WTC11 (cell line): ENCODE measurements at regions not wholly inside any gene's neighbourhood (a gene's known extent, or its start where the extent isn't known, plus 50 kb on each side); places are given as distances from the start of the nearest gene placed in this dataset.

Source experiments
- ATAC-seq: fragments of 200-7000 bp; cut with Tn5 transposase; 2 replicates; pipeline ENCODE4 v1.10.0; 2021; ENCODE audit warnings: mild to moderate bottlenecking, moderate library complexity
- CTCF ChIA-PET: fragments of 300-600 bp; sonication (Branson Sonifier 250); formaldehyde crosslinking; loops from one replicate; lab custom pipeline; 2021; ENCODE audit warnings: antibody characterized with exemption; lab: Charles Lee
- POLR2A ChIA-PET: fragments of 350-600 bp; sonication (Branson Sonifier 250); formaldehyde crosslinking; loops from one replicate; lab custom pipeline; 2021; ENCODE audit warnings: antibody characterized with exemption; lab: Charles Lee
- DNase-seq: peaks from one replicate; pipeline ENCODE4 v3.0.0; 2021; ENCODE audit warnings: low spot score
- H3K27ac Mint-ChIP-seq: 2 replicates; pipeline ENCODE4 v1.8.0; 2021; ENCODE audit warnings: mixed read lengths
- H3K27me3 Mint-ChIP-seq: 2 replicates; pipeline ENCODE4 v1.8.0; 2021; ENCODE audit warnings: low read depth, mild to moderate bottlenecking, moderate library complexity, mixed read lengths
- H3K36me3 Mint-ChIP-seq: 2 replicates; pipeline ENCODE4 v1.8.0; 2021; ENCODE audit warnings: mixed read lengths
- H3K4me1 Mint-ChIP-seq: 2 replicates; pipeline ENCODE4 v1.8.0; 2022; ENCODE audit warnings: mixed read lengths
- H3K4me3 Mint-ChIP-seq: 2 replicates; pipeline ENCODE4 v1.8.0; 2021; ENCODE audit warnings: mild to moderate bottlenecking, moderate library complexity, mixed read lengths
- H3K9me3 Mint-ChIP-seq: 2 replicates; pipeline ENCODE4 v1.8.0; 2021; ENCODE audit warnings: mixed read lengths
- ATF6 ChIP-seq: sonication (generic); formaldehyde crosslinking; IDR thresholded peaks from 2 replicates; pipeline ENCODE4 v1.8.1; 2023; ENCODE audit warnings: mild to moderate bottlenecking, missing genetic modification reagents
- CREB1 ChIP-seq: sonication (generic); formaldehyde crosslinking; IDR thresholded peaks from 2 replicates; pipeline ENCODE4 v1.8.0; 2023; ENCODE audit warnings: mild to moderate bottlenecking, missing genetic modification reagents
- EMX1 ChIP-seq: fragments of 250-450 bp; sonication (Bioruptor Pico); IDR thresholded peaks from 2 replicates; pipeline ENCODE4 v1.8.0; 2021; ENCODE audit warnings: mild to moderate bottlenecking
- ETV6 ChIP-seq: sonication (generic); formaldehyde crosslinking; IDR thresholded peaks from 2 replicates; pipeline ENCODE4 v1.8.1; 2022; ENCODE audit warnings: mild to moderate bottlenecking, missing genetic modification reagents
- FOXK1 ChIP-seq: sonication (generic); formaldehyde crosslinking; IDR thresholded peaks from 2 replicates; pipeline ENCODE4 v1.8.0; 2022; ENCODE audit warnings: mild to moderate bottlenecking, moderate library complexity, missing genetic modification reagents
- FOXP1 ChIP-seq: sonication (generic); formaldehyde crosslinking; IDR thresholded peaks from 2 replicates; pipeline ENCODE4 v1.8.0; 2022; ENCODE audit warnings: missing genetic modification reagents, mild to moderate bottlenecking, moderate library complexity, borderline replicate concordance
- GTF2I ChIP-seq: fragments of 250-450 bp; sonication (Bioruptor Pico); conservative IDR thresholded peaks from 2 replicates; pipeline ENCODE4 v1.4.0; 2021; ENCODE audit warnings: mild to moderate bottlenecking
- HMGA2 ChIP-seq: fragments of 250-450 bp; sonication (Bioruptor Pico); IDR thresholded peaks from 2 replicates; pipeline ENCODE4 v1.4.0; 2021; ENCODE audit warnings: mild to moderate bottlenecking, moderate library complexity
- NFYB ChIP-seq: sonication (generic); formaldehyde crosslinking; conservative IDR thresholded peaks from 2 replicates; pipeline ENCODE4 v1.8.0; 2022; ENCODE audit warnings: low read depth, missing genetic modification reagents
- PRRX2 ChIP-seq: fragments of 250-450 bp; sonication (Bioruptor Pico); IDR thresholded peaks from 2 replicates; pipeline ENCODE4 v1.8.0; 2021; ENCODE audit warnings: mild to moderate bottlenecking
- ZBTB21 ChIP-seq: sonication (generic); formaldehyde crosslinking; IDR thresholded peaks from 2 replicates; pipeline ENCODE4 v1.8.1; 2023; ENCODE audit warnings: mild to moderate bottlenecking, missing genetic modification reagents, borderline replicate concordance
- ZNF232 ChIP-seq: sonication (generic); formaldehyde crosslinking; IDR thresholded peaks from 2 replicates; pipeline ENCODE4 v1.8.0; 2022; ENCODE audit warnings: mild to moderate bottlenecking, missing genetic modification reagents
- ZNF263 ChIP-seq: sonication (generic); formaldehyde crosslinking; IDR thresholded peaks from 2 replicates; pipeline ENCODE4 v1.8.1; 2022; ENCODE audit warnings: low read depth, mild to moderate bottlenecking, moderate library complexity, missing genetic modification reagents
- ZNF396 ChIP-seq: fragments of 250-450 bp; sonication (Bioruptor Pico); IDR thresholded peaks from 2 replicates; pipeline ENCODE4 v1.8.0; 2021; ENCODE audit warnings: mild to moderate bottlenecking, moderate library complexity, borderline replicate concordance
- ZNF671 ChIP-seq: fragments of 250-450 bp; sonication (Bioruptor Pico); IDR thresholded peaks from 2 replicates; pipeline ENCODE4 v1.8.0; 2021; ENCODE audit warnings: mild to moderate bottlenecking

GRCh38 chr17:45705123-45706009, 78.8 kb upstream of the CRHR1 start (continued):
- TF ChIP-seq ZNF671 (CRISPR knock-in tag) = no peak
- TF ChIP-seq ZNF396 (CRISPR knock-in tag) = no peak
- TF ChIP-seq CREB1 (CRISPR knock-in tag) = no peak
- no peak for TF ChIP-seq FOXK1 (CRISPR knock-in tag)
- no peak for TF ChIP-seq ATF6 (CRISPR knock-in tag)
- TF ChIP-seq ETV6 = no peak

GRCh38 chr17:45706033-45706432, 78.1 kb upstream of the CRHR1 start:
- DNase-seq = no peak
- H3K4me3 Mint-ChIP-seq = no peak overlapping the region
- H3K27me3 Mint-ChIP-seq = peaks cover 8% of the 10 kb centered on the region
- CTCF ChIA-PET = no interaction called here
- TF ChIP-seq EMX1 (CRISPR knock-in tag) = no peak
- TF ChIP-seq ZNF263 (CRISPR knock-in tag) = no peak
- TF ChIP-seq NFYB (CRISPR knock-in tag) = no peak
- TF ChIP-seq ZNF232 (CRISPR knock-in tag) = no peak
- H3K27ac Mint-ChIP-seq = no peak overlapping the region
- peaks cover 20% of the 10 kb centered on the region for H3K4me1 Mint-ChIP-seq
- no peak for ATAC-seq
- no peaks in the 10 kb centered on the region for H3K36me3 Mint-ChIP-seq
- no peaks in the 10 kb centered on the region for H3K9me3 Mint-ChIP-seq
- POLR2A ChIA-PET = no interaction called here

- CTCF ChIA-PET = interaction anchor here (1.0 to 3.3 kb wide), 6 partner anchors 12 to 283 kb away, joined by 3 to 38 read pairs (median 6); no protein-coding TSS in a partner anchor
- TF ChIP-seq PRRX2 (CRISPR knock-in tag) (no peak), GTF2I (CRISPR knock-in tag) (0 out of 2 replicates have a peak, but pooled peaks have one; percentile 65)
- TF ChIP-seq, all 79 proteins: peak for 1
- H3K4me1 Mint-ChIP-seq = peaks cover 20% of the 10 kb centered on the region
- DNase-seq (no peak), ATAC-seq (no peak)
- H3K4me3 Mint-ChIP-seq = no peak overlapping the region
- no peaks in the 10 kb centered on the region for H3K36me3 Mint-ChIP-seq
- H3K27ac Mint-ChIP-seq = no peak overlapping the region
- peaks cover 4% of the 10 kb centered on the region; the same call in 1 of the 2 replicates for H3K27me3 Mint-ChIP-seq
- no peaks in the 10 kb centered on the region for H3K9me3 Mint-ChIP-seq
- POLR2A ChIA-PET = no interaction called here
These were observed 75.3 kb upstream of the CRHR1 start for GRCh38 chr17:45708707-45709290.

GRCh38 chr17:45709728-45710288, 74.3 kb upstream of the CRHR1 start:
- POLR2A ChIA-PET = no interaction called here
- Mint-ChIP-seq H3K27ac (no peak overlapping the region), H3K27me3 (no peaks in the 10 kb centered on the region), H3K4me1 (peaks cover 20% of the 10 kb centered on the region), H3K4me3 (no peak overlapping the region), H3K9me3 (peaks cover 5% of the 10 kb centered on the region; the same call in 1 of the 2 replicates), H3K36me3 (no peaks in the 10 kb centered on the region)
- CTCF ChIA-PET = interaction anchor here (0.8 to 3.3 kb wide), 9 partner anchors 11 to 284 kb away, joined by 3 to 38 read pairs (median 5); partner anchors contain the start of gene CRHR1
- TF ChIP-seq FOXP1 (CRISPR knock-in tag) (no peak), ZNF263 (CRISPR knock-in tag) (no peak), ZBTB21 (no peak), HMGA2 (CRISPR knock-in tag) (no peak)
- DNase-seq (peak; percentile 32), ATAC-seq (peak; percentile 81)
